Neutrophil (primary cell): ENCODE measurements at regions not wholly inside any gene's neighbourhood (a gene's known extent, or its start where the extent isn't known, plus 50 kb on each side); places are given as distances from the start of the nearest gene placed in this dataset.
"Not testable (repeated sequence)": the region's sequence is repeated elsewhere in the genome, so short reads cannot be mapped to it uniquely, and the experiment has no call there.

Source experiments
- H3K27ac ChIP-seq: fragments of 200-600 bp; sonication (generic); 2 replicates; pipeline ENCODE4 v1.5.1; 2016; ENCODE audit warnings: mild to moderate bottlenecking, moderate library complexity
- H3K27me3 ChIP-seq: fragments of 200-600 bp; sonication (generic); 2 replicates; pipeline ENCODE4 v1.6.0; 2016; ENCODE audit warnings: mild to moderate bottlenecking
- H3K36me3 ChIP-seq: fragments of 200-600 bp; sonication (generic); 2 replicates; pipeline ENCODE4 v1.5.1; 2017
- H3K4me1 ChIP-seq, 2 experiments: fragments of 200-600 bp in 1 of 2; sonication (generic) in 1 of 2; 1 replicate in 1 of 2; 2 replicates in 1 of 2; pipeline versions ENCODE4 v1.5.1 to v1.6.1; 2013 to 2016; ENCODE audit warnings: low read depth in 1 of 2, low read length in 1 of 2, mild to moderate bottlenecking in 1 of 2, moderate library complexity in 1 of 2; ENCODE audit not compliant: control insufficient read depth in 1 of 2, insufficient read depth in 1 of 2
- H3K4me3 ChIP-seq, 2 experiments: fragments of 200-600 bp in 1 of 2; sonication (generic) in 1 of 2; 1 replicate in 1 of 2; 2 replicates in 1 of 2; pipeline ENCODE4 v1.5.1; 2013 to 2016; ENCODE audit warnings: low read depth in 1 of 2, low read length in 1 of 2, mild to moderate bottlenecking in 1 of 2, moderate library complexity in 1 of 2
- H3K9me3 ChIP-seq: fragments of 200-600 bp; sonication (generic); 2 replicates; pipeline ENCODE4 v1.5.1; 2016
- TF ChIP-seq, protein P1 (sequence below): fragments of 200-600 bp; sonication (generic); IDR thresholded peaks from 2 replicates; pipeline ENCODE4 v1.5.1; 2016; ENCODE audit warnings: antibody characterized with exemption

DNA sequence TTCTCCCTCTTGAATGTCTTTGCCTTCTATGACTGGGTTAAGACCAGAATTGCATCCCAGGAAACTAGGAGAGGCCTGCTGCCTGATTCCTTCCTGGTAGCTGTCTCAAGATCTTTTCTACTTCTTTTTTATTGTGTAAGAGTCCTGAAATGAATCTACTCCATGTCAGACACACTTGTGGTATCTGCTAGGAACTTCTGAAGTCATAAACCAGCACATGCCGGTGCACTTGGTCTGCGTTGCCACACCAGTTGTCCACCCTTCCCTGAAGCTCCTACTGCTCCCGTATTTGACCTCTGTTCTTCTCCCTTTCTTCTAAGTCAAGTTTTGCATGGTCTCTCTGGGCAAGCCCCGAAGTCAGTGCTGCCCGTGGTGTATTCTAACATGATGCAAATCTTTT lies 644.2 kb downstream of the ETS1 start:
- TF ChIP-seq, protein P1, sequence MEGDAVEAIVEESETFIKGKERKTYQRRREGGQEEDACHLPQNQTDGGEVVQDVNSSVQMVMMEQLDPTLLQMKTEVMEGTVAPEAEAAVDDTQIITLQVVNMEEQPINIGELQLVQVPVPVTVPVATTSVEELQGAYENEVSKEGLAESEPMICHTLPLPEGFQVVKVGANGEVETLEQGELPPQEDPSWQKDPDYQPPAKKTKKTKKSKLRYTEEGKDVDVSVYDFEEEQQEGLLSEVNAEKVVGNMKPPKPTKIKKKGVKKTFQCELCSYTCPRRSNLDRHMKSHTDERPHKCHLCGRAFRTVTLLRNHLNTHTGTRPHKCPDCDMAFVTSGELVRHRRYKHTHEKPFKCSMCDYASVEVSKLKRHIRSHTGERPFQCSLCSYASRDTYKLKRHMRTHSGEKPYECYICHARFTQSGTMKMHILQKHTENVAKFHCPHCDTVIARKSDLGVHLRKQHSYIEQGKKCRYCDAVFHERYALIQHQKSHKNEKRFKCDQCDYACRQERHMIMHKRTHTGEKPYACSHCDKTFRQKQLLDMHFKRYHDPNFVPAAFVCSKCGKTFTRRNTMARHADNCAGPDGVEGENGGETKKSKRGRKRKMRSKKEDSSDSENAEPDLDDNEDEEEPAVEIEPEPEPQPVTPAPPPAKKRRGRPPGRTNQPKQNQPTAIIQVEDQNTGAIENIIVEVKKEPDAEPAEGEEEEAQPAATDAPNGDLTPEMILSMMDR, result no peak
- Histone ChIP-seq H3K27ac (no peak overlapping the region), H3K36me3 (no peaks in the 10 kb centered on the region), H3K4me3 (no peak overlapping the region), H3K9me3 (no peaks in the 10 kb centered on the region), H3K4me1 (no peaks in the 10 kb centered on the region), H3K27me3 (no peaks in the 10 kb centered on the region)

GRCh38 chr11:127941554-127941953 lies 645.8 kb downstream of the ETS1 start:
- H3K4me3 ChIP-seq, H3K36me3 ChIP-seq, H3K27me3 ChIP-seq, H3K27ac ChIP-seq, H3K9me3 ChIP-seq, H3K4me1 ChIP-seq: not testable (repeated sequence)

GRCh38 chr11:127939000-127939399 lies 648.4 kb downstream of the ETS1 start:
- H3K9me3 ChIP-seq, result no peaks in the 10 kb centered on the region
- H3K4me1 ChIP-seq, result no peaks in the 10 kb centered on the region
- no peaks in the 10 kb centered on the region for H3K36me3 ChIP-seq
- no peak overlapping the region for H3K4me3 ChIP-seq
- TF ChIP-seq, protein P1, result no peak
- no peaks in the 10 kb centered on the region for H3K27me3 ChIP-seq
- H3K27ac ChIP-seq, result no peak overlapping the region

- Histone ChIP-seq H3K4me1 (peaks cover 0 to 7% of the 10 kb centered on the region in 2 experiments), H3K9me3 (no peaks in the 10 kb centered on the region), H3K4me3 (no peak overlapping the region), H3K27me3 (no peaks in the 10 kb centered on the region), H3K27ac (no peak overlapping the region), H3K36me3 (no peaks in the 10 kb centered on the region)
- TF ChIP-seq, protein P1, result no peak
Observed at GRCh38 chr11:127935081-127935480, 652.3 kb downstream of the ETS1 start.

DNA sequence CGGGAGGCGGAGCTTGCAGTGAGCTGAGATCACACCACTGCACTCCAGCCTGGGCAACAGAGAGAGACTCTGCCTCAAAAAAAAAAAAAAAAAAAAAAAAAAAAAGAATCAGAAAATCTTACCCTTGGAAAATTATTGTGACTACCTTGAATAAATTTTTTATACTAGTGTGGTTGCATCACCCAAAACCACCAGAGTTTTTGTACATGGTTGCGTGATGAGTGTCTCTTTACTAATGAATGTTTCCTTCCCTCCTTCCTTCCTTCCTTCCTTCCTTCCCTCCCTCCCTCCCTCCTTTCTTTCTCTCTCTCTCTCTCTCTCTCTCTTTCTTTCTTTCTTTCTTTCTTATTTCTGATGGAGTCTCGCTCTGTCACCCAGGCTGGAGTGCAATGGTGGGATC lies 653.4 kb downstream of the ETS1 start:
- H3K27ac ChIP-seq, H3K36me3 ChIP-seq, H3K4me3 ChIP-seq, H3K9me3 ChIP-seq, H3K27me3 ChIP-seq, H3K4me1 ChIP-seq: not testable (repeated sequence)

GRCh38 chr11:127931803-127932202 lies 655.6 kb downstream of the ETS1 start:
- no peaks in the 10 kb centered on the region for H3K27me3 ChIP-seq
- H3K9me3 ChIP-seq, result no peaks in the 10 kb centered on the region
- no peak overlapping the region for H3K4me3 ChIP-seq
- H3K27ac ChIP-seq, result no peak overlapping the region
- TF ChIP-seq, protein P1, result no peak
- no peaks in the 10 kb centered on the region for H3K36me3 ChIP-seq
- peaks cover 0 to 7% of the 10 kb centered on the region in 2 experiments for H3K4me1 ChIP-seq

DNA sequence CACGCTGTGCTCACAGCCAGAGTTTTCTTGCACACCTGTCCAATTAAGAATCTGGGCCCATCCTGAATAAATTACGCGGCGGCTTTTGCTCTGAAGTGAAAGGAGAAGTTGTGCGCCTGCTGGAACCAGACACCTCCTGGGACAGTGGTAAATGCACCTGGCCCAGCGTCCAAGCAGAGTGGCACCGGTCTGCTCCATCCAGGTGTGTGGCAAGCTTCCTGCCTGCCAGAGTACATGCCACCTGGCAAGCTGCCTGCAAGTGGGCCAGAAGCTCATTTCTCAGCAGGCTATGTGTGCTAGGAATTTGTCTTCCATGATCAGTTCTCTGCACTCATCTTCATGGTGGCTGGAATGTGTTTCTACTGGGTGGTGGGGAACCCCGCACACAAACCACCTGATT lies 660.6 kb downstream of the ETS1 start:
- Histone ChIP-seq H3K4me1 (no peaks in the 10 kb centered on the region), H3K9me3 (no peaks in the 10 kb centered on the region), H3K27ac (no peak overlapping the region), H3K27me3 (no peaks in the 10 kb centered on the region), H3K36me3 (no peaks in the 10 kb centered on the region), H3K4me3 (no peak overlapping the region)
- TF ChIP-seq, protein P1, result no peak
